Mesothelial cell of epicardium (in vitro differentiated cells): ENCODE measurements at regions not wholly inside any gene's neighbourhood (a gene's known extent, or its start where the extent isn't known, plus 50 kb on each side); places are given as distances from the start of the nearest gene placed in this dataset.

Experiments
- DNase-seq, 2 experiments: peaks; one replicate each; pipeline ENCODE4 v3.0.0; 2021; ENCODE audit warnings: low spot score in 2 of 2; ENCODE audit not compliant: unreplicated experiment in 2 of 2
- H3K27ac Mint-ChIP-seq: 2 replicates; pipeline ENCODE4 v1.8.0; 2021; ENCODE audit warnings: mixed read lengths
- H3K27me3 Mint-ChIP-seq: 2 replicates; pipeline ENCODE4 v1.8.0; 2021; ENCODE audit warnings: low read depth, mixed read lengths
- H3K36me3 Mint-ChIP-seq: 2 replicates; pipeline ENCODE4 v1.8.0; 2021; ENCODE audit warnings: mixed read lengths
- H3K4me1 Mint-ChIP-seq: 2 replicates; pipeline ENCODE4 v1.8.0; 2021; ENCODE audit warnings: mixed read lengths
- H3K4me3 Mint-ChIP-seq: 2 replicates; pipeline ENCODE4 v1.8.0; 2021; ENCODE audit warnings: mild to moderate bottlenecking, moderate library complexity, mixed read lengths
- H3K9me3 Mint-ChIP-seq: 2 replicates; pipeline ENCODE4 v1.8.0; 2021; ENCODE audit warnings: mixed read lengths
- TF ChIP-seq, protein P1 (sequence below): fragments of 200-600 bp; sonication (generic); IDR thresholded peaks from one replicate; pipeline ENCODE4 v1.5.0; 2021; ENCODE audit warnings: antibody characterized with exemption; ENCODE audit not compliant: unreplicated experiment

- no peak overlapping the region for H3K4me3 Mint-ChIP-seq
- no peaks in the 10 kb centered on the region for H3K36me3 Mint-ChIP-seq
- TF ChIP-seq, protein P1, sequence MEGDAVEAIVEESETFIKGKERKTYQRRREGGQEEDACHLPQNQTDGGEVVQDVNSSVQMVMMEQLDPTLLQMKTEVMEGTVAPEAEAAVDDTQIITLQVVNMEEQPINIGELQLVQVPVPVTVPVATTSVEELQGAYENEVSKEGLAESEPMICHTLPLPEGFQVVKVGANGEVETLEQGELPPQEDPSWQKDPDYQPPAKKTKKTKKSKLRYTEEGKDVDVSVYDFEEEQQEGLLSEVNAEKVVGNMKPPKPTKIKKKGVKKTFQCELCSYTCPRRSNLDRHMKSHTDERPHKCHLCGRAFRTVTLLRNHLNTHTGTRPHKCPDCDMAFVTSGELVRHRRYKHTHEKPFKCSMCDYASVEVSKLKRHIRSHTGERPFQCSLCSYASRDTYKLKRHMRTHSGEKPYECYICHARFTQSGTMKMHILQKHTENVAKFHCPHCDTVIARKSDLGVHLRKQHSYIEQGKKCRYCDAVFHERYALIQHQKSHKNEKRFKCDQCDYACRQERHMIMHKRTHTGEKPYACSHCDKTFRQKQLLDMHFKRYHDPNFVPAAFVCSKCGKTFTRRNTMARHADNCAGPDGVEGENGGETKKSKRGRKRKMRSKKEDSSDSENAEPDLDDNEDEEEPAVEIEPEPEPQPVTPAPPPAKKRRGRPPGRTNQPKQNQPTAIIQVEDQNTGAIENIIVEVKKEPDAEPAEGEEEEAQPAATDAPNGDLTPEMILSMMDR = no peak
- no peak overlapping the region for H3K27ac Mint-ChIP-seq
- no peak for DNase-seq
- peaks cover 66% of the 10 kb centered on the region for H3K27me3 Mint-ChIP-seq
- H3K4me1 Mint-ChIP-seq = no peaks in the 10 kb centered on the region
- H3K9me3 Mint-ChIP-seq = peaks cover 9% of the 10 kb centered on the region
Observed at GRCh38 chr10:6753644-6754043, 173.6 kb upstream of the PRKCQ start.

- Mint-ChIP-seq H3K4me1 (no peaks in the 10 kb centered on the region), H3K27ac (no peak overlapping the region), H3K9me3 (peaks cover 12% of the 10 kb centered on the region), H3K4me3 (no peak overlapping the region), H3K36me3 (no peaks in the 10 kb centered on the region), H3K27me3 (peaks cover 48% of the 10 kb centered on the region)
- TF ChIP-seq, protein P1 = no peak
- DNase-seq = no peak
Observed at GRCh38 chr10:6751363-6751762, 171.3 kb upstream of the PRKCQ start.

DNA sequence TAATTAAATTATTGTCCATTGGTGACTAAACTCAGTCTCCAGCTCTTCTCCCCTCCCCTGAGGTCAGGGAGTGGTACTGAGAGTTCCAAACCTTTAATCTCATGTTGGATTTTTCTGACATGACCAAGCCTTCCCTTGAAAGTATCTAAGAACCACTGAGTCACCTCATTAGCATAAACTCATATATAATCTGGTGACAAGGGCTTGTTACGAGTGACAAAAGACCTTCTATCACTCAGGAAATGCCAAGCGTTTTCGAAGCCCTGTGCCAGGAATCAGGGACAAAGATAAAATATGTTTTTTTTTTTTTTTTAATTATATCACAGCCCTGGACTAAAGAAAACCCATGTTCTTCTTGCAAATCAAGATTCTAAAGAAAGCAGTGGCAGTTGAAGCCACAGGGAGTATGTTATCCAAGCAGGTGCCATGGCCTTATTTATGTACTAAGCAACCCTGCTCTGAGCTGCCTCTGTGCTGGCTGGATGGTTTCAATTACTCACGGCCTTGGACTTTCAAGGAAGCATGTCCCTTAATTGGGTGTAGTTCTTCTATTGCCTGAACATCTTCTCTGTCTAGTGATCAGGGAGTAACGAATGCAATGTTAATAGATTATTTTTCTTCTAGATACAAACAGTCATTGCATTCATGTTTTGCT is 169.0 kb upstream of the PRKCQ start:
- no peaks in the 10 kb centered on the region for H3K4me1 Mint-ChIP-seq
- H3K4me3 Mint-ChIP-seq = no peak overlapping the region
- TF ChIP-seq, protein P1 = no peak
- H3K36me3 Mint-ChIP-seq = no peaks in the 10 kb centered on the region
- peaks cover 12% of the 10 kb centered on the region for H3K9me3 Mint-ChIP-seq
- H3K27ac Mint-ChIP-seq = no peak overlapping the region
- peaks cover 34% of the 10 kb centered on the region for H3K27me3 Mint-ChIP-seq
- no peak for DNase-seq

DNA sequence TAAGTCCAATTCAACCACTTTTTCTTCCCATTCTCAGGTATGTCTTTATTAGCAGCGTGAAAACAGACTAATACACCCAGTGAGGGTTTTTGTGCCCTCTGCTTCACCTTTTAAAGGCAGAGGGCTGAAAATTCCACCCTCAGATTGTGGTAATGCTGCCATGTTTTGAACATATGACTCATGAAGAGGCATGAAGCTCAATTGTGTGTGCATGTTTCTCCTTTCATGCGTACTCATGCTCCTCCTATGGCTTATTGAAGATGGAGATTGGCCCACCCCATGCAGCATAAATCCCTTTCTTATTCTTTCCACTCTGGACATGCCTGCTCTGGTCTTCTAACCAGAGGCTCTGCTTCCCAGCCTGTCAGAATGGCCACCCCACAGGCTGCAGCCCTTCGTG is 168.0 kb upstream of the PRKCQ start:
- Mint-ChIP-seq H3K4me1 (peaks cover 5% of the 10 kb centered on the region), H3K4me3 (no peak overlapping the region), H3K27me3 (peaks cover 24% of the 10 kb centered on the region), H3K27ac (no peak overlapping the region), H3K9me3 (peaks cover 12% of the 10 kb centered on the region), H3K36me3 (no peaks in the 10 kb centered on the region)
- TF ChIP-seq, protein P1 = no peak
- no peak for DNase-seq

DNA sequence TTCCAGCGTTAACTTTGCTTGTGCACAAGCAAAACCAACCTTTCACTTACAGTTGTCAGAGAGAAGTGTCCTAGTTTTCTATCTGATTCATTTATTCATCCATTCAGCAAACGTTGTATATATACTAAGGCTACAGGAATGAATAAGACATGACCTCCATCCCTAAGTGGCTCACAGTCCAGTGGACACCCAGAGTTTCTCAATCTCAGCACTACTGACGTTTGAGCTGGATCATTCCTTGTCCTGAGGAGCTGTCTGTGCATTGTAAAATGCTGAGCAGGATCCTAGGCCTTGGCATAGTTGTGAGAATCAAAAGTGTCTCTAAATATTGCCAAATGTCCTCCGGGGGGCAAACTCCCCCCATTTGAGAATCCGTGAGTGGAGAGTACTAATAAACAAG is 166.7 kb upstream of the PRKCQ start:
- H3K27me3 Mint-ChIP-seq = peaks cover 12% of the 10 kb centered on the region
- H3K4me3 Mint-ChIP-seq = no peak overlapping the region

More for the DNA sequence above, 166.7 kb upstream of the PRKCQ start:
- no peak overlapping the region for H3K27ac Mint-ChIP-seq
- H3K9me3 Mint-ChIP-seq = peaks cover 12% of the 10 kb centered on the region
- H3K4me1 Mint-ChIP-seq = peaks cover 7% of the 10 kb centered on the region
- DNase-seq = no peak
- TF ChIP-seq, protein P1 = no peak
- no peaks in the 10 kb centered on the region for H3K36me3 Mint-ChIP-seq
